GM12878 (cell line): ENCODE measurements at regions not wholly inside any gene's neighbourhood (a gene's known extent, or its start where the extent isn't known, plus 50 kb on each side); places are given as distances from the start of the nearest gene placed in this dataset.

Experiments
- ATAC-seq: fragments of 200-7000 bp; cut with Tn5 transposase; 3 replicates; pipeline ENCODE4 v1.9.1; 2020; ENCODE audit warnings: mild to moderate bottlenecking, moderate library complexity
- BruUV-seq: library from RNA; stranded (reverse); fragments of 400-500 nt; replicated peaks from 2 replicates; lab custom pipeline; 2021; lab: Mats Ljungman, UMichigan
- CTCF ChIA-PET: fragments of 300-600 bp; sonication (Branson Sonifier 250); formaldehyde crosslinking; extraction: SDS; loops from one replicate; lab custom pipeline; 2021; ENCODE audit warnings: inconsistent platforms; lab: Yijun Ruan, JAX
- POLR2A ChIA-PET: fragments of 350-600 bp; formaldehyde crosslinking; extraction: SDS; loops from one replicate; lab custom pipeline; 2021; ENCODE audit warnings: inconsistent platforms; lab: Charles Lee
- RAD21 ChIA-PET: fragments of 300-600 bp; sonication (Branson Sonifier 250); formaldehyde crosslinking; loops from one replicate; lab custom pipeline; 2023; ENCODE audit warnings: antibody characterized with exemption; ENCODE audit not compliant: unreplicated experiment; lab: Charles Lee
- SMC1A ChIA-PET: fragments of 300-600 bp; sonication (Branson Sonifier 250); formaldehyde crosslinking; loops from one replicate; lab custom pipeline; 2023; ENCODE audit not compliant: unreplicated experiment, uncharacterized antibody; lab: Charles Lee
- DNase-seq: peaks from one replicate; pipeline ENCODE4 v3.0.0-alpha.2; 2011; ENCODE audit warnings: low read depth, low spot score
- FAIRE-seq: peaks from 3 replicates; lab custom pipeline; 2011; peaks lifted over from hg19 to GRCh38; lab: Jason Lieb, UNC
- H2AFZ ChIP-seq: 2 replicates; pipeline ENCODE4 v1.6.0; 2011; ENCODE audit warnings: low read depth, low read length, control low read depth; ENCODE audit not compliant: control insufficient read depth
- H3K27ac ChIP-seq: 2 replicates; pipeline ENCODE4 v1.5.1; 2011; ENCODE audit warnings: control low read depth; ENCODE audit not compliant: control insufficient read depth, insufficient read depth
- H3K27me3 ChIP-seq, 2 experiments: replicated peaks in 1 of 2; 2 replicates each; pipeline versions ENCODE4 v1.6.0 to v1.6.1; 2011; ENCODE audit warnings: low read length in 1 of 2; ENCODE audit not compliant: control insufficient read depth in 2 of 2, insufficient read depth in 2 of 2
- H3K36me3 ChIP-seq, 2 experiments: 2 replicates each; pipeline ENCODE4 v1.5.1; 2011; ENCODE audit warnings: low read length in 1 of 2; ENCODE audit not compliant: control insufficient read depth in 2 of 2, insufficient read depth in 2 of 2
- H3K4me1 ChIP-seq: 2 replicates; pipeline ENCODE4 v1.6.1; 2011; ENCODE audit warnings: mild to moderate bottlenecking, low read length, moderate library complexity, mixed read lengths; ENCODE audit not compliant: control insufficient read depth, insufficient read depth
- H3K4me2 ChIP-seq: 2 replicates; pipeline ENCODE4 v1.6.0; 2011; ENCODE audit warnings: control low read depth; ENCODE audit not compliant: control insufficient read depth, insufficient read depth
- H3K4me3 ChIP-seq: fragments of 200-600 bp; sonication (generic); 2 replicates; pipeline ENCODE4 v1.5.1; 2016
- H3K79me2 ChIP-seq: 2 replicates; pipeline ENCODE4 v1.6.0; 2011; ENCODE audit warnings: low read length; ENCODE audit not compliant: control insufficient read depth, insufficient read depth
- H3K9ac ChIP-seq: 2 replicates; pipeline ENCODE4 v1.8.0; 2011; ENCODE audit warnings: low read length, control low read depth, mixed read lengths; ENCODE audit not compliant: control insufficient read depth, insufficient read depth
- H3K9me3 ChIP-seq: replicated peaks from 3 replicates; pipeline ENCODE4 v1.5.1; 2011; ENCODE audit warnings: mild to moderate bottlenecking, low read length; ENCODE audit not compliant: control insufficient read depth, insufficient read depth
- H4K20me1 ChIP-seq: 2 replicates; pipeline ENCODE4 v1.6.0; 2011; ENCODE audit not compliant: control insufficient read depth, insufficient read depth
- BCLAF1 ChIP-seq: fragments of 450-650 bp; IDR thresholded peaks from 2 replicates; pipeline ENCODE4 v1.6.1; 2017; ENCODE audit warnings: antibody characterized with exemption, mild to moderate bottlenecking, moderate library complexity
- DPF2 ChIP-seq: fragments of 450-650 bp; IDR thresholded peaks from 2 replicates; pipeline ENCODE4 v1.6.1; 2017; ENCODE audit warnings: mild to moderate bottlenecking
- HDAC2 ChIP-seq: fragments of 200-600 bp; sonication (generic); IDR thresholded peaks from 2 replicates; pipeline ENCODE4 v1.6.1; 2017
- HDGF ChIP-seq: fragments of 450-650 bp; IDR thresholded peaks from 2 replicates; pipeline ENCODE4 v1.6.1; 2016; ENCODE audit warnings: antibody characterized with exemption
- MTA2 ChIP-seq: fragments of 450-650 bp; IDR thresholded peaks from 2 replicates; pipeline ENCODE4 v1.6.1; 2016; ENCODE audit warnings: low read depth, mild to moderate bottlenecking, moderate library complexity
- NR2F1 ChIP-seq: fragments of 450-650 bp; conservative IDR thresholded peaks from 2 replicates; pipeline ENCODE4 v1.6.1; 2017; ENCODE audit warnings: mild to moderate bottlenecking
- NRF1 ChIP-seq: conservative IDR thresholded peaks from 2 replicates; pipeline ENCODE4 v1.6.1; 2011; ENCODE audit warnings: mild to moderate bottlenecking, low read depth, low read length, improper control_type of control experiment
- POLR2AphosphoS2 ChIP-seq: IDR thresholded peaks from 2 replicates; pipeline ENCODE4 v1.6.1; 2011; ENCODE audit warnings: low read depth, mild to moderate bottlenecking, low read length, improper control_type of control experiment, moderate library complexity
- POU2F2 ChIP-seq: IDR thresholded peaks from 3 replicates; pipeline ENCODE4 v1.6.1; 2011; ENCODE audit warnings: low read depth, mild to moderate bottlenecking, low read length, borderline replicate concordance
- TCF12 ChIP-seq: IDR thresholded peaks from 2 replicates; pipeline ENCODE4 v1.6.1; 2011; ENCODE audit warnings: low read depth, mild to moderate bottlenecking, low read length
- WGBS: methylation state at CpG from one replicate; pipeline ENCODE4 v1.1.6; 2016; ENCODE audit warnings: low lambda C conversion rate; ENCODE audit not compliant: insufficient replicate concordance, insufficient coverage; ENCODE audit errors: missing lambda C conversion rate; 5-methylcytosine and 5-hydroxymethylcytosine counted together
- in situ Hi-C: fragments of 300-500 bp; cut with MboI; formaldehyde crosslinking; loops from 9 replicates; pipeline ENCODE4 v1.14.3; 2018; ENCODE audit warnings: mixed read lengths
- intact Hi-C: fragments of 100-400 bp; cut with micrococcal nuclease; formaldehyde crosslinking; loops from one replicate; pipeline ENCODE4 v1.14.2; 2022; ENCODE audit not compliant: unreplicated experiment
- TF ChIP-seq, protein P1 (sequence below): fragments of 450-650 bp; IDR thresholded peaks from 2 replicates; pipeline ENCODE4 v1.6.1; 2017; ENCODE audit warnings: mild to moderate bottlenecking, moderate library complexity
- TF ChIP-seq, protein P2 (sequence below): fragments of 150-350 bp; IDR thresholded peaks from 2 replicates; pipeline ENCODE4 v1.6.1; 2016; ENCODE audit warnings: low read depth, low read length

DNA sequence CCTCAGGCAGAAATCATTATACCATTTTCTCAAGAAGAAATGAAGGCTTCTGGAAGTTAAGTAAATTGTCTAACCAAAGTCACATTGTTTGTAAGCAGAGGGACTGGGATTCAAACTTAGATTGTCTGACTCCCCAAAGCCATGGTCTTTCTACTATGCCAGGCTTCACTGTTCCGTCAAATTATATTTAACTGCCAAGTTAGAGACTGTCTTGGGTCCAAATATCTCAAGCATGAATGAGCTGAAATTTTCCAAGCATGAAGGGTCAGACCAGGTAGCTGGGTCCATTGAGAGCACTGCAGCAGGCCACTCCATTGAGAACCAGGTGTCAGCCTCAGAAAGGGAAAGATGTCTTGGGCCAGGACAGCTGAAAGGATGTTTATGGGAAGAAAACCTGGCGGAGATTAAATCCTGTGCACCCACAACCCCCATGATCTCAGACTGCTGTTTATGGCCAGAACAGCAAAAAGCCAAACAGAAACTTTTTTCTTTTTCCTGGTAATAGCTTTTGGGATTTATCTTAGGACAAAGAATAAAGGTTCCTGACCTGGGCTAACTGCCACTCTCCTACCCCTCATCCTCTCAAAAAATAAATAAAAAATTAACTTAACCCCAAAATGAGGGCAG lies 612.3 kb downstream of the INSC start:
- DNase-seq, result no peak
- H2AFZ ChIP-seq, result no peak overlapping the region
- POLR2A ChIA-PET, result no interaction called here
- FAIRE-seq, result no peak
- SMC1A ChIA-PET, result no interaction called here
- no peak for ATAC-seq
- CTCF ChIA-PET, result no interaction called here
- 0% methylated on average over 2 of the region's 2 CpGs for WGBS
- H3K27me3 ChIP-seq, result no peaks in the 10 kb centered on the region
- H3K4me3 ChIP-seq, result no peak overlapping the region
- no peaks in the 10 kb centered on the region for H3K79me2 ChIP-seq
- H3K9ac ChIP-seq, result no peak overlapping the region
- no TSS peak for BruUV-seq
- intact Hi-C loops (no loop called here), in situ Hi-C loops (no loop called here)
- H3K4me1 ChIP-seq, result no peaks in the 10 kb centered on the region
- RAD21 ChIA-PET, result no interaction called here
- no peaks in the 10 kb centered on the region for H3K36me3 ChIP-seq
- no peak overlapping the region for H3K27ac ChIP-seq
- no peak for TF ChIP-seq DPF2
- TF ChIP-seq, protein P1, sequence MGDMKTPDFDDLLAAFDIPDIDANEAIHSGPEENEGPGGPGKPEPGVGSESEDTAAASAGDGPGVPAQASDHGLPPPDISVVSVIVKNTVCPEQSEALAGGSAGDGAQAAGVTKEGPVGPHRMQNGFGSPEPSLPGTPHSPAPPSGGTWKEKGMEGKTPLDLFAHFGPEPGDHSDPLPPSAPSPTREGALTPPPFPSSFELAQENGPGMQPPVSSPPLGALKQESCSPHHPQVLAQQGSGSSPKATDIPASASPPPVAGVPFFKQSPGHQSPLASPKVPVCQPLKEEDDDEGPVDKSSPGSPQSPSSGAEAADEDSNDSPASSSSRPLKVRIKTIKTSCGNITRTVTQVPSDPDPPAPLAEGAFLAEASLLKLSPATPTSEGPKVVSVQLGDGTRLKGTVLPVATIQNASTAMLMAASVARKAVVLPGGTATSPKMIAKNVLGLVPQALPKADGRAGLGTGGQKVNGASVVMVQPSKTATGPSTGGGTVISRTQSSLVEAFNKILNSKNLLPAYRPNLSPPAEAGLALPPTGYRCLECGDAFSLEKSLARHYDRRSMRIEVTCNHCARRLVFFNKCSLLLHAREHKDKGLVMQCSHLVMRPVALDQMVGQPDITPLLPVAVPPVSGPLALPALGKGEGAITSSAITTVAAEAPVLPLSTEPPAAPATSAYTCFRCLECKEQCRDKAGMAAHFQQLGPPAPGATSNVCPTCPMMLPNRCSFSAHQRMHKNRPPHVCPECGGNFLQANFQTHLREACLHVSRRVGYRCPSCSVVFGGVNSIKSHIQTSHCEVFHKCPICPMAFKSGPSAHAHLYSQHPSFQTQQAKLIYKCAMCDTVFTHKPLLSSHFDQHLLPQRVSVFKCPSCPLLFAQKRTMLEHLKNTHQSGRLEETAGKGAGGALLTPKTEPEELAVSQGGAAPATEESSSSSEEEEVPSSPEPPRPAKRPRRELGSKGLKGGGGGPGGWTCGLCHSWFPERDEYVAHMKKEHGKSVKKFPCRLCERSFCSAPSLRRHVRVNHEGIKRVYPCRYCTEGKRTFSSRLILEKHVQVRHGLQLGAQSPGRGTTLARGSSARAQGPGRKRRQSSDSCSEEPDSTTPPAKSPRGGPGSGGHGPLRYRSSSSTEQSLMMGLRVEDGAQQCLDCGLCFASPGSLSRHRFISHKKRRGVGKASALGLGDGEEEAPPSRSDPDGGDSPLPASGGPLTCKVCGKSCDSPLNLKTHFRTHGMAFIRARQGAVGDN, result no peak
- no peak for TF ChIP-seq TCF12
- TF ChIP-seq POLR2AphosphoS2, result no peak
- TF ChIP-seq NRF1, result no peak
- TF ChIP-seq MTA2, result no peak
- TF ChIP-seq, protein P2, sequence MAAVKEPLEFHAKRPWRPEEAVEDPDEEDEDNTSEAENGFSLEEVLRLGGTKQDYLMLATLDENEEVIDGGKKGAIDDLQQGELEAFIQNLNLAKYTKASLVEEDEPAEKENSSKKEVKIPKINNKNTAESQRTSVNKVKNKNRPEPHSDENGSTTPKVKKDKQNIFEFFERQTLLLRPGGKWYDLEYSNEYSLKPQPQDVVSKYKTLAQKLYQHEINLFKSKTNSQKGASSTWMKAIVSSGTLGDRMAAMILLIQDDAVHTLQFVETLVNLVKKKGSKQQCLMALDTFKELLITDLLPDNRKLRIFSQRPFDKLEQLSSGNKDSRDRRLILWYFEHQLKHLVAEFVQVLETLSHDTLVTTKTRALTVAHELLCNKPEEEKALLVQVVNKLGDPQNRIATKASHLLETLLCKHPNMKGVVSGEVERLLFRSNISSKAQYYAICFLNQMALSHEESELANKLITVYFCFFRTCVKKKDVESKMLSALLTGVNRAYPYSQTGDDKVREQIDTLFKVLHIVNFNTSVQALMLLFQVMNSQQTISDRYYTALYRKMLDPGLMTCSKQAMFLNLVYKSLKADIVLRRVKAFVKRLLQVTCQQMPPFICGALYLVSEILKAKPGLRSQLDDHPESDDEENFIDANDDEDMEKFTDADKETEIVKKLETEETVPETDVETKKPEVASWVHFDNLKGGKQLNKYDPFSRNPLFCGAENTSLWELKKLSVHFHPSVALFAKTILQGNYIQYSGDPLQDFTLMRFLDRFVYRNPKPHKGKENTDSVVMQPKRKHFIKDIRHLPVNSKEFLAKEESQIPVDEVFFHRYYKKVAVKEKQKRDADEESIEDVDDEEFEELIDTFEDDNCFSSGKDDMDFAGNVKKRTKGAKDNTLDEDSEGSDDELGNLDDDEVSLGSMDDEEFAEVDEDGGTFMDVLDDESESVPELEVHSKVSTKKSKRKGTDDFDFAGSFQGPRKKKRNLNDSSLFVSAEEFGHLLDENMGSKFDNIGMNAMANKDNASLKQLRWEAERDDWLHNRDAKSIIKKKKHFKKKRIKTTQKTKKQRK, result no peak
- TF ChIP-seq POU2F2, result no peak
- TF ChIP-seq HDGF, result no peak
- no peak for TF ChIP-seq NR2F1
- TF ChIP-seq BCLAF1, result no peak
- TF ChIP-seq HDAC2, result no peak
- H3K9me3 ChIP-seq, result no peaks in the 10 kb centered on the region
- H3K4me2 ChIP-seq, result no peak overlapping the region
- no peaks in the 10 kb centered on the region for H4K20me1 ChIP-seq
